ENCODE measurements at regions not wholly inside any gene's neighbourhood (a gene's known extent, or its start where the extent isn't known, plus 50 kb on each side); places are given as distances from the start of the nearest gene placed in this dataset.

DNA sequence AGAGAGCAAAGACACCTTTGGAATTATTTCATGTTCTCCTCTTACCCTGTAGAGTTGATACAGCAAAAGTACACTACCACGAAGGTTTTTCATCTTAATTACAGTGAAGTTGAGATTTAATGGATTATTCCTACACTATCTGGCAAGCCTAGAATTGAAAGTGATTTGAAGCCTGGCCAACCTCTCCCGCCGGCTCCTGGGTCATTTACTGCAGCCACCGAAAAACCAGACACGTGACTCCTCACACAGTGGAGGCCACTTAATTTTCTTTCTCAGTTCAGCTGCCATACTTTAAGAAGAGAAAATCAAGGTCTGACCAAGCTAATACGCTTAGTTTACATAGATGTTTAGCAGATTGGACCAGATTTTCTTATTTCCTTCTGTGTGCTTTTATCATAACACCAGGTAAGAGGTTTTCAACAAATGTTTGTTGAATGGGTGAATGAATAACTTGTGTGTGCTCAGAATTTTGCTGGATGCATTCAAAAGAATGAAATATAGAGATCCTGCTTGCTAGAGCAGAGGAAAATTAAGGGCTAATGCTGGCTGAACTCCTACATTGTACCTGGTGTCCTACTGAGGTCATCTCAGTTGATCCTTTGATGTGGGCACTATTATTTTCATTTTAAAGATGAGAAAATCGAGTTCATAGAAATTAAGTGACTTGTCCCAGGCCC, 97.2 kb upstream of the PDE10A start:
- CTCF ChIA-PET, result no interaction called here
- H4K20me1 ChIP-seq (ENCODE audit: low read length), result no peaks in the 10 kb centered on the region
- H3K27ac ChIP-seq (ENCODE audit: low read length), result no peak overlapping the region
- BruUV-seq (replicated peaks), result no TSS peak
- no peaks in the 10 kb centered on the region for H3K9me3 ChIP-seq (ENCODE audit: low read length)
- no peaks in the 10 kb centered on the region for H3K79me2 ChIP-seq (ENCODE audit: low read length)
- no peaks in the 10 kb centered on the region for H3K9me2 ChIP-seq (replicated peaks; ENCODE audit: low read length)
- intact Hi-C loops (cut with micrococcal nuclease), result no loop called here
- no peak for ATAC-seq
- no peaks in the 10 kb centered on the region for H3F3A ChIP-seq (ENCODE audit: low read length, unreplicated experiment)
- no peaks in the 10 kb centered on the region for H3K36me3 ChIP-seq (ENCODE audit: low read depth, low read length)
- no peak overlapping the region for H3K4me2 ChIP-seq (ENCODE audit: low read length)
- DNase-seq, result no peak
- no peaks in the 10 kb centered on the region for H3K4me1 ChIP-seq (ENCODE audit: insufficient read depth, low read length)
- no peak overlapping the region for H3K4me3 ChIP-seq (ENCODE audit: low read length)
- no peak overlapping the region for H3K9ac ChIP-seq (ENCODE audit: low read length)
- no peak for TF ChIP-seq EZH2phosphoT487 (IDR thresholded peaks at IDR 0.05; ENCODE audit: borderline replicate concordance, low read length)
- no peak for TF ChIP-seq EZH2 (IDR thresholded peaks at IDR 0.05; ENCODE audit: low read length, unreplicated experiment)
- TF ChIP-seq, protein P1, sequence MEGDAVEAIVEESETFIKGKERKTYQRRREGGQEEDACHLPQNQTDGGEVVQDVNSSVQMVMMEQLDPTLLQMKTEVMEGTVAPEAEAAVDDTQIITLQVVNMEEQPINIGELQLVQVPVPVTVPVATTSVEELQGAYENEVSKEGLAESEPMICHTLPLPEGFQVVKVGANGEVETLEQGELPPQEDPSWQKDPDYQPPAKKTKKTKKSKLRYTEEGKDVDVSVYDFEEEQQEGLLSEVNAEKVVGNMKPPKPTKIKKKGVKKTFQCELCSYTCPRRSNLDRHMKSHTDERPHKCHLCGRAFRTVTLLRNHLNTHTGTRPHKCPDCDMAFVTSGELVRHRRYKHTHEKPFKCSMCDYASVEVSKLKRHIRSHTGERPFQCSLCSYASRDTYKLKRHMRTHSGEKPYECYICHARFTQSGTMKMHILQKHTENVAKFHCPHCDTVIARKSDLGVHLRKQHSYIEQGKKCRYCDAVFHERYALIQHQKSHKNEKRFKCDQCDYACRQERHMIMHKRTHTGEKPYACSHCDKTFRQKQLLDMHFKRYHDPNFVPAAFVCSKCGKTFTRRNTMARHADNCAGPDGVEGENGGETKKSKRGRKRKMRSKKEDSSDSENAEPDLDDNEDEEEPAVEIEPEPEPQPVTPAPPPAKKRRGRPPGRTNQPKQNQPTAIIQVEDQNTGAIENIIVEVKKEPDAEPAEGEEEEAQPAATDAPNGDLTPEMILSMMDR (conservative IDR thresholded peaks at IDR 0.05; ENCODE audit: low read depth, low read length), result no peak
- H3K27me3 ChIP-seq (ENCODE audit: low read length), result peaks cover 4% of the 10 kb centered on the region
- POLR2A ChIA-PET (ENCODE audit: unreplicated experiment), result no interaction called here
- no peak overlapping the region for H2AFZ ChIP-seq (ENCODE audit: low read length)

DNA sequence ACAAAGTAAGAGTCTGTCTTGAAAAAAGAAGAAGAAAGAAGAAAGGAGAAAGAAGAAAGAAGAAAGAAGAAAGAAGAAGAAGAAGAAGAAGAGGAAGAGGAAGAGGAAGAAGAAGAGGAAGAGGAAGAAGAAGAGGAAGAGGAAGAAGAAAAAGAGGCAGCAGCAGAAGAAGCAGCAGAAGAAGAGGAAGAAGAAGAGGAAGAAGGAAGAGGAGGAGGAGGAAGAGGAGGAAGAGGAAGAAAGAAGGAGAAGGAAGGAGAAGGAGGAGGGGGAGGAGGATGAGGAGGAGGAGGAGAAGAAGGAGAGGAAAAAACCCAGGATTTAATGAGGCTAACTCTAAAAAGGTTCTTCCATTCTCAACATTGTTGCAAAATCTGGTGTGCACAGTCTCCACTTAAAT, 95.4 kb upstream of the PDE10A start:
- H3K9me2 ChIP-seq (replicated peaks; ENCODE audit: low read length), result no peaks in the 10 kb centered on the region
- no peaks in the 10 kb centered on the region for H3K36me3 ChIP-seq (ENCODE audit: low read depth, low read length)
- H3K4me3 ChIP-seq (ENCODE audit: low read length), result no peak overlapping the region
- ATAC-seq, result no peak
- H3K79me2 ChIP-seq (ENCODE audit: low read length), result no peaks in the 10 kb centered on the region
- no peak overlapping the region for H3K9ac ChIP-seq (ENCODE audit: low read length)
- H3K4me2 ChIP-seq (ENCODE audit: low read length), result no peak overlapping the region
- intact Hi-C loops (cut with micrococcal nuclease), result no loop called here
- no peak overlapping the region for H3K27ac ChIP-seq (ENCODE audit: low read length)
- H4K20me1 ChIP-seq (ENCODE audit: low read length), result no peaks in the 10 kb centered on the region
- no peaks in the 10 kb centered on the region for H3F3A ChIP-seq (ENCODE audit: low read length, unreplicated experiment)
- no peak overlapping the region for H2AFZ ChIP-seq (ENCODE audit: low read length)
- CTCF ChIA-PET, result no interaction called here
- BruUV-seq (replicated peaks), result no TSS peak
- no peaks in the 10 kb centered on the region for H3K9me3 ChIP-seq (ENCODE audit: low read length)
- H3K27me3 ChIP-seq (ENCODE audit: low read length), result peaks cover 4% of the 10 kb centered on the region
- POLR2A ChIA-PET (ENCODE audit: unreplicated experiment), result no interaction called here
- TF ChIP-seq, protein P1 (conservative IDR thresholded peaks at IDR 0.05; ENCODE audit: low read depth, low read length), result no peak
- TF ChIP-seq EZH2phosphoT487 (IDR thresholded peaks at IDR 0.05; ENCODE audit: borderline replicate concordance, low read length) (no peak), EZH2 (IDR thresholded peaks at IDR 0.05; ENCODE audit: low read length, unreplicated experiment) (no peak)
- no peak for DNase-seq
- H3K4me1 ChIP-seq (ENCODE audit: insufficient read depth, low read length), result no peaks in the 10 kb centered on the region

DNA sequence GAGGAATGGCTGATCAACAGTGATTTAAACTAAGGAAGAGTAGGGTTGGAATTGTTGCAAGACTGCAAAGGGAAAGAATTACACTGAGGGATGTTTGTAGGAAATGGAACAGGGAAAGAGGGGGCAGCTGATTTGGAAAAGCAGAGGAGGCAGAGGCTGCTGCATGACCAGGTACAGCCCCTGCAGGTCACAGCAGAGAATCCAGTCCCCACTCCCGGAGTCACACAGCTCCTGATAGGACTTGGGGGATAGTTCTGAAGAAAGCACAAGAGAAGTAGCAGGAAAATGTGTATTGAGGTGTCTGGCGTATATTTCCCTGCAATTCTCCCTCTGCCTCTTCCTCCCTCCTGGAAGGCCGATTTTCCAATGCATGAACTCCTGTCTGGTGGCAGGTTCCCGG, 92.5 kb upstream of the PDE10A start:
- CTCF ChIA-PET, result no interaction called here
- no TSS peak for BruUV-seq (replicated peaks)
- no peaks in the 10 kb centered on the region for H3K9me3 ChIP-seq (ENCODE audit: low read length)
- TF ChIP-seq, protein P1 (conservative IDR thresholded peaks at IDR 0.05; ENCODE audit: low read depth, low read length), result no peak
- no peak for TF ChIP-seq EZH2 (IDR thresholded peaks at IDR 0.05; ENCODE audit: low read length, unreplicated experiment)
- TF ChIP-seq EZH2phosphoT487 (IDR thresholded peaks at IDR 0.05; ENCODE audit: borderline replicate concordance, low read length), result no peak
- no peak overlapping the region for H2AFZ ChIP-seq (ENCODE audit: low read length)
- no peaks in the 10 kb centered on the region for H3K36me3 ChIP-seq (ENCODE audit: low read depth, low read length)
- H3K4me1 ChIP-seq (ENCODE audit: insufficient read depth, low read length), result no peaks in the 10 kb centered on the region
- H3F3A ChIP-seq (ENCODE audit: low read length, unreplicated experiment), result no peaks in the 10 kb centered on the region
- intact Hi-C loops (cut with micrococcal nuclease), result no loop called here
- no peak overlapping the region for H3K9ac ChIP-seq (ENCODE audit: low read length)
- no peak overlapping the region for H3K27ac ChIP-seq (ENCODE audit: low read length)
- H3K79me2 ChIP-seq (ENCODE audit: low read length), result no peaks in the 10 kb centered on the region
- peaks cover 4% of the 10 kb centered on the region for H3K27me3 ChIP-seq (ENCODE audit: low read length)
- no peak overlapping the region for H3K4me3 ChIP-seq (ENCODE audit: low read length)
- H3K9me2 ChIP-seq (replicated peaks; ENCODE audit: low read length), result no peaks in the 10 kb centered on the region
- POLR2A ChIA-PET (ENCODE audit: unreplicated experiment), result no interaction called here
- H3K4me2 ChIP-seq (ENCODE audit: low read length), result no peak overlapping the region
- DNase-seq (no peak), ATAC-seq (no peak)
- no peaks in the 10 kb centered on the region for H4K20me1 ChIP-seq (ENCODE audit: low read length)
